GM19025 (cell line): ENCODE measurements at regions not wholly inside any gene's neighbourhood (a gene's known extent, or its start where the extent isn't known, plus 50 kb on each side); places are given as distances from the start of the nearest gene placed in this dataset.
"Not testable (repeated sequence)": the region's sequence is repeated elsewhere in the genome, so short reads cannot be mapped to it uniquely, and the experiment has no call there.

Source experiments
- ATAC-seq: cut with Tn5 transposase; IDR thresholded peaks from one replicate; pipeline ENCODE4 v1.9.1; 2021; ENCODE audit warnings: mild to moderate bottlenecking, low read depth, moderate library complexity; ENCODE audit not compliant: unreplicated experiment

DNA sequence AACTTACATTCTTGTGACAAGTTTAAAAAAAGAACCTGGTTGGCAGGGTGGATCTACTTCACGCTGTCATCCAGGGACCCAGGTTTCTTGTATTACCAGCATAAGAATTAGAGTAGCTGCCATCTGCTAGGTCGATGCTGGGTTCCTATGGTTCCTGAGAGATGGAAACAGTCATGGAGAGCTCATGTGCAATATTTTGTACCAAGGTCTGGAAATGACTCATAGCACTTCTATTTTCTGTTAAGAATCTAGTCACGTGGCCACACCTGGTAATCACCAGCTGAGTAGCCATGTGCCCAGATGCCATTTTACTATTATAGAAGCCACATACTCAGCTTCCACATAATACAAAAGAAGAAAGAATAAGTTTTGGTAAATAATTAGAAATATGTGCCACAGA lies 171.3 kb downstream of the CD83 start:
- ATAC-seq: no peak

- ATAC-seq: no peak
Measured at GRCh38 chr6:14290041-14290771, 172.6 kb downstream of the CD83 start.

- no peak for ATAC-seq
Measured at GRCh38 chr6:14290772-14291330, 173.3 kb downstream of the CD83 start.

DNA sequence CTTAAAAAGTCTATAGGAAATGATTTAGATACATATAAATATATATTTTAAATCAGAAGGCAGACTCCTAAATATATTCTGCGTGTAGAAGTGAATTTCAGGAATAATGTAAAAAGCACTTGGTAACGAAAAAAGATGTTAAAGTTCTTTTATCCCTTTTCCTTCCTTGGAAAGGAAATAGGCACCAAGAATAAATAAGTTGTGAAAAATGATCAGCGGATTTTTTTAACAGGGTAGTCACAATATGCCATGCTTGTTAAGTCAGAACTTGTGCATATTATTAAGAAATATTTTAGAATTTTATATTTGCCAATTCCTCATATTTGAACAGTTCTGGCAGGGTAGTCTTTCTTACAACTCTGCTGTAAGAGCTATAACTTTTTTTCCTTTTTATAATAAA lies 173.8 kb downstream of the CD83 start:
- no peak for ATAC-seq

GRCh38 chr6:14292119-14292518 lies 174.5 kb downstream of the CD83 start:
- ATAC-seq: no peak

DNA sequence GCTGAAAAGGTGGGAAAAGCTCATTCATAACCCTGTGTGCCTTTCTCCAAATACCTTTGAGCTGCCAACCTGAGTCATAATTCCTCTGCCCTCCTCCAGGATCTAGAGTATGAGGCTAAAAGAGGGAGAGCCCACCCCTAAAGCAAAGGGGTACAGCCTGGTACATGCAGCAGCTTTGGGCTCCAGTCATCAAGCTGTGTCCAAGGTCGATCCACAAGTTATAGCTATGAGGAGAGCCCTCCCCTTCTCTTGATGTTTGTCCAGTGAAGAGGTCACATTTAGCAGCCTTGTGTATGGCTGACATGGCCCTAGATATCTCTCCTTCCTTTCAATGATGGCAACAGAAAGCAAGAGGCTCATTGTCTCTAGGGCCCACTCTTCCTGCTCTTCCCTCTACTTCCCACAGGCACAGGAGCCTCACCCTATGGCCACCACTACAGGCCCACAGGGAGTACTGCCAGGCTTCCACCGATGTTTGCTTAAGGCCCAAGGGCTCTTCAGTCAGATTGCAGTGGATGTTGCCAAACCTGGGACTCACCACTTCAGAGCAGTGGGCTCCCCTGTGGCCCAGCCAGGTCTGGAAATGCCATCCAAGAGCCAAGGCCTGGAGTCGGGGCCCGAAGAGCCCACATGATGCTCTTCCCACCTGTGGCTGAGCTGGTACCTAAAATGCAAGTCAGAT lies 176.8 kb downstream of the CD83 start:
- no peak for ATAC-seq

DNA sequence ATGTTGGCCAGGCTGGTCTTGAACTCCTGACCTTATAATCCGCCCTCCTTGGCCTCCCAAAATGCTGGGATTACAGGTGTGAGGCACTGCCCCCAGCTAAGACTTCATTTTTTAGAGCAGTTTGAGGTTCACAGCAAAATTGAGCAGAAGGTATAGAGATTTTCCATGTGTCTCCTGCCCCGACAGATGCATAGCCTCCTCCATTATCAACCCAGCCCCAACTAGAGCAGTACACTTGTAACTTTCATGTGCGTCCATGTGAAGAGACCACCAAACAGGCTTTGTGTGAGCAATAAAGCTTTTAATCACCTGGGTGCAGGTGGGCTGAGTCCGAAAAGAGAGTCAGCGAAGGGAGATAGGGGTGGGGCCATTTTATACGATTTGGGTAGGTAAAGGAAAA lies 179.1 kb downstream of the CD83 start:
- ATAC-seq: not testable (repeated sequence)

DNA sequence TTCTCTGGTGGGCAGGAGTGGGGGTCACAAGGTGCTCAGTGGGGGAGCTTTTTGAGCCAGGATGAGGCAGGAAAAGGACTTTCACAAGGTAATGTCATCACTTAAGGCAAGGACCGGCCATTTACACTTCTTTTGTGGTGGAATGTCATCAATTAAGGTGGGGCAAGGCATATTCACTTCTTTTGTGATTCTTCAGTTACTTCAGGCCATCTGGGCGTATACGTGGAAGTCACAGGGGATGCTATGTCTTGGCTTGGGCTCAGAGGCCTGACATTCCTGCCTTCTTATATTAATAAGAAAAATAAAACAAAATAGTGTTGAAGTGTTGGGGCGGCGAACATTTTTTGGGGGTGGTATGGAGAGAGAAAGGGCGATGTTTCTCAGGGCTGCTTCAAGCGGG lies 179.5 kb downstream of the CD83 start:
- ATAC-seq: not testable (repeated sequence)

GRCh38 chr6:14300189-14300588 lies 182.6 kb downstream of the CD83 start:
- not testable (repeated sequence) for ATAC-seq

DNA sequence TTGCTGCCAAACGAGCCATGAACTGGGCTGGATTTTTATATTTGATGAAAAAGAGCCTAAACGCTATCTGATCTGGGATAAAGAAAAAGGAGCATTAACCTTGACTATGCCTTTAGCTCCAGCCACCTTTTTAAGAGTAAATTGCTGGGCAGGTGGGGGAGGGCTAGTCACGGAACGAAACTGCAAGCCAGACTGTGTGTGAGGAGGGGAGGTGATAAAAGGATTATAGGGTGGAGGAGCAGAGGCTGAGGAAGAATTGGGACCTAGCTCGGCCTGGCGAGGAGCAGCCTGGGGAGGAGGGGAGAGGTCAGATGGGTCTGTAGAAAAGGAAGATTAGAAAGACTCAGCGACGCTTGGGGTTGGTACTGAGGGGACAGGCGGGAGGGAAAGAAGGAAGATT lies 183.1 kb downstream of the CD83 start:
- not testable (repeated sequence) for ATAC-seq

DNA sequence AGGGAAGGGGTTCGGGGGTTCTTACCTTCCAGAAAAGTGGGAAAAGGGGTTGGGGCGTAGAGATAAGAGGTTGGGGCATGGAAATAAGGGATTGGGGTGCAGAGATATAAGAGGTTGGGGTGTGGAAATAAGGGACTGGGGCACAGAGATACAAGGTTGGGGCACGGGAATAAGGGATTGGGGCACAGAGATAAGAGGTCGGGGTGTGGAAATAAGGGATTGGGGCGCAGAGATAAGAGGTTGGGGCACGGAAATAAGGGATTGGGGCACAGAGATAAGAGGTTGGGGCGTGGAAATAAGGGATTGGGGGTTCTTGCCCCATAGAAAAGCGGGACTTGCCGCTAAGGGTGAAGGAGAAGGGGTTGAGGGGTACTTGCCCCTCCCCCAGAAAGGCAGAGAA lies 183.9 kb downstream of the CD83 start:
- not testable (repeated sequence) for ATAC-seq

- no peak for ATAC-seq
Measured at GRCh38 chr6:14305131-14305530, 187.6 kb downstream of the CD83 start.

DNA sequence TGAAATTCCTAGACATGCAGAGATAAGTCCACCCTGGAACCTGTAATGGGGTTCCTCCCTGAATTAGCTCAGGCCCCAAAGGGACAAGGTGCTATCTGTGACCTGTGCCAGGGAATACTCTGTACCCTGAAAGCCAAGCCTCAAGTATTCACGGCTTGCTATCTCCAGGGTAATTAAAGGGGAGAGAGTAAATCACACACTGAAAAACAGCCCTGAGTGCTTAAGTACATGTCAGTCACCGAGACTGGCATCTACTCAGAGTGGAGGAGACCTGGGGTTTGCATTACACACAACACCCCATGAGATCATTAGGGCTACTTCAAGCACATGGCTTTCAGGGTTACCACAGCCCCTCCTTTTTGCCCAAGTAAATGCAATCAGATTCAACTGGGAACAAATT lies 188.1 kb downstream of the CD83 start:
- no peak for ATAC-seq

DNA sequence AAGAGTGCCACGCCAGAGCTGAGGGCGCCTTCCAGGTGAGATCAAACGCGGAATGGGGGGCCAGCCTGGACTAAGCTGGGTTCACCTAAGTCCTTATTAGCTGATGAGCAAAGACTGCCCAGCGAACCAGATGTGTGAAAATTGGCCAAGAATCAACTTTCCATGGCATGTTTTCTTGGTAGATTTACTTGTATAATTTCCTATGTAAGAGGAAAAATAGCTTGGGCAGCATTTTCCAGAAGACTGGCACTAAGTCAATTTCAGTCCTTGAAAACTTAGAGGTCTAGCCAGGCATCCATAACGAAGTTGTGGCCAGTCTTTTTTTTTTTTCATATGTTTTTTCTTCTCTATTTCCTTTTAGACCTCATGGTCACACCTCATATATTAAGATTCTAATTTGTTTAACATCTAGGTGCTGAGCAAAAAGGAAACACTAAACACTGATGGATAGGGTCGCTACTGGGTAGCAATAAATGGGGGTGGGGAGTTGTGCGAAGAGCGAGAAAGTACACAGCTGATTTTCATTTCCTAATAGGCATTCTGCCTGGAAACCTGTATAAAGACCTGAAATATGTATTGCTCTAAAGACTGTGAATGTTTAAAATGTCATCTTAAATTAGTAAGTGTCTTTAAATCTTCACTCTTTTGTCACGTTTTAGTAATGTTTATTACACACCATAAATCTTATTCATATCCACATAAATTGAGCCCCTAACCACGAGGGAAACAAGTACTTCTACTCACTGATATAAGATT lies 188.8 kb downstream of the CD83 start:
- ATAC-seq: no peak

DNA sequence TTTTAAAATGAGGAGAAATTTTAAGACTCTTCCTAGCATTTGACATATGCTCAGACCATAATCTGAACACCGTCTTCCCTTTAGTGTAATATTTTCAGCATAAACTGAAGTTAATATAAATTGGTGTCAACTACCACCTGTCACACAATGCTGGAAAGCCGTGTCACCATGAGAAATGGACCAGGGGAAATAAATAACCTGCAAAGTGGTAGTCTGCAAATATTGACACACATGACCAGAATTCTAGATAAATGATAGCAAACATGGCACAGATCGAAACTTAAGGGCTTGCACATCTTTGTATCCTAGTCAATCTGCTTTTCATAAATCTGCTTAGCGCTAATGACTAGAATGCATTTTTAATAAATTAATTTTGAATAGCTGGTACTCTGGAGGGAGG lies 191.9 kb downstream of the CD83 start:
- ATAC-seq: no peak

DNA sequence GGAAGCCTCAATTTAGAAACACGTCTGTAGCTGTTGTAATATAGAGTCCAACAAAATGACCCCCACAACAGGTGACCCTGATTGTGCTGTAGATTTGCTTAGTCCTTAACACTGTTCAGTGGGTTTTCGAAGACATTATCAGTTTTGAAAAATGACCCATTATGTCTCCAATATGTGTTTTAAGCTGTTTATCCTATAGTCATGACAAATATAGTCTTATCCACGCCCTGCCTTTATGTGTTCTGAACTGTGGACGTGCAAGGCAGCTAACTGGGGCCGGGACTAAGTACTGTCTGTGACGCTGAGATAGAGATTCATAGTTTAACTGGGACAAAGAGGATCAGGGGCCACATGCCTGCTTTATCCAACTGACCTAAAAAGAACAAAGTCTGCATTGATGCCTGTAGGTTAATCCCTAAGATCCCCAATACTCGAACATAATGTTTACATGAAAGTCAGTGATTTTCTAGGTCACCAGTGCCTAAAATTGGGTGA lies 192.4 kb downstream of the CD83 start:
- no peak for ATAC-seq

DNA sequence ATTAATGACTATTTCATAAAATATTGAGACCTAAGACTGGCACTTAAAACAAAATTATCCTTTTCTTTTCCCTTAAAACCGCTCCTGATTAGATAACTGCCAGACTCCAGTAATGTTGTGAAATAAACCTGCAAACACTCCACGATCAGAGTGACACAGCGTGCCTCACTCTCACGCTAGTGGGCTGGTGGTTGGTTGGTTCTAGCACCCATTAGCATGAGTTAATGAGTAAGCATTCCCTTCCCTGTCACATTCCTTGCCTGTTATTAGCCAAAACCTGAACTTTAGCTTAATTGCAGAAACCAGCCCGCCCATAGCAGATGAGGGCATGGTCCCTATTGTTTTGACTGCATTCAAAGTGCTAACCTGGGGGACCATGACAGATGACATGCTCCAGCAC lies 193.4 kb downstream of the CD83 start:
- ATAC-seq: no peak

DNA sequence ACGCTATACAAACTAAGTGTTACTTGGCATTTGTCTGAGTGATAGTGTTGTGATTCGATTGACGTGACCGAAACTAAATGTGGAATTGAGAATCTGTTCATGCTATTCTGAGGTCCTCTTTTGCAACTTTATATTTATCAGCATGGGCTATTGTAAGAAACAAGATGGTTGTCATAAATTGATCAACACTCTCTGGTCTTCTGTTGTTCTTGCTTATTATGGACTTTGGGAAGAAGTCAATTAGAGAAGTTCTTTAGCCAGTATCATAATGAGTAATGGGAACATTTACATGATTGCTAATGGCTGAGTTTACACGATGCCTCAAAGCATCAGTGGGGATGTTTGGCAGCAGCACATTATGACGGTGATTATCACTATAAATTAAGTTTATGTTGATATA lies 195.0 kb downstream of the CD83 start:
- ATAC-seq: no peak

DNA sequence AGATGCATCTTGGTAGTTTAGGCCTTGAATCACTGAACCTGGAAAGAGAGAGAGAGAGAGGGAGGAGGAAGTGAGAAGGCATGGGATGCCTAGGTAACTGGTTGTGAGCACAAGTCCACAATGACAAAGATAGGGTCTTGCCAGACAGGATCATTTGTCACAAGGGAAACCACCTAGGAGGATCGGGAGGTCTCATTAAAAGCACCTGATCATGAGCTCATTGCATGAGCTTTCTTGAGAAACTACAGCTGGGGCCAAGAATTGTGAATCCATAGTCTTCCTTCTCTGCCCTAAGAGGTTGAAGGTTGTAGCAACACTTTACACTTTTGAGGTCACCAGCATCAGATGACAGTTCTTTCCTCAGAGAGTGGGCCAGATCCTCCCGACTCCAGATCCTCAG lies 195.7 kb downstream of the CD83 start:
- no peak for ATAC-seq

DNA sequence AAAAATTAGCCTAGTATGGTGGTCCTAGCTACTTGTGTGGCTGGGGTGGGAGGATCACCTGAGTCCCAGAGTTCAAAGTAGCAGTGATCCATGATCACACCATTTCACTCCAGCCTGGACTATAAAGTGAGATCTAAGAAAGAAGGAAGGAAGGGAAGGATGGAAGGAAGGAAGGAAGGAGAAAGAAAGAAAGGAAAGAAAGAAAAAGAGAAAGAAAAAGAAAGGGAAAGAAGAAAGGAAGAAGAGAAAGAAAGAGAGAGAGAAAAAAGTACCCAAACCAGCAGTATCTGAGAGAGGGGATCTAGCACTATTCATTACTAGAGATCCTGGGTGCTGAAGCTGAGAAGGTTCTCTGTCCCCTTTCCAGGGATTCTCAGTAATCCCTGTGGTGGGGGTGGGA lies 197.8 kb downstream of the CD83 start:
- ATAC-seq: no peak
